Caco-2 (cell line): ENCODE measurements at regions not wholly inside any gene's neighbourhood (a gene's known extent, or its start where the extent isn't known, plus 50 kb on each side); places are given as distances from the start of the nearest gene placed in this dataset.

ENCODE experiments used
- BruUV-seq: library from RNA; stranded (reverse); fragments of 400-500 nt; replicated peaks from 2 replicates; lab custom pipeline; 2021; lab: Mats Ljungman, UMichigan
- CTCF ChIA-PET: fragments of 300-600 bp; sonication (Branson Sonifier 250); formaldehyde crosslinking; loops from one replicate; lab custom pipeline; 2022; ENCODE audit warnings: antibody characterized with exemption; lab: Charles Lee
- POLR2A ChIA-PET: fragments of 300-600 bp; sonication (Branson Sonifier 250); formaldehyde crosslinking; loops from one replicate; lab custom pipeline; 2022; ENCODE audit warnings: antibody characterized with exemption; lab: Charles Lee
- DNase-seq, 2 experiments: peaks; one replicate each; pipeline versions ENCODE4 v3.0.0 to v3.0.0-alpha.2; 2020 to 2022
- H3K27me3 ChIP-seq: replicated peaks from 2 replicates; pipeline ENCODE4 v1.6.0; 2011; ENCODE audit warnings: low read length; ENCODE audit not compliant: control insufficient read depth, insufficient read depth
- H3K36me3 ChIP-seq: 2 replicates; pipeline ENCODE4 v1.5.1; 2011; ENCODE audit warnings: low read length; ENCODE audit not compliant: control insufficient read depth, insufficient read depth
- H3K4me1 ChIP-seq: fragments of 250-450 bp; sonication (Bioruptor Pico); 2 replicates; pipeline ENCODE4 v1.5.1; 2020; ENCODE audit warnings: mild to moderate bottlenecking
- H3K4me3 ChIP-seq: 2 replicates; pipeline ENCODE4 v1.5.1; 2011; ENCODE audit warnings: low read depth, mild to moderate bottlenecking, control low read depth, low read length
- H3K9me3 ChIP-seq: fragments of 250-450 bp; sonication (Bioruptor Pico); 2 replicates; pipeline ENCODE4 v1.5.1; 2020; ENCODE audit warnings: mild to moderate bottlenecking, moderate library complexity
- H3K27ac Mint-ChIP-seq: one replicate; pipeline ENCODE4 v1.8.0; 2022; ENCODE audit warnings: mixed read lengths; ENCODE audit not compliant: unreplicated experiment
- H3K27me3 Mint-ChIP-seq: one replicate; pipeline ENCODE4 v1.8.0; 2022; ENCODE audit warnings: mixed read lengths; ENCODE audit not compliant: insufficient read depth, unreplicated experiment
- H3K36me3 Mint-ChIP-seq: one replicate; pipeline ENCODE4 v1.8.0; 2022; ENCODE audit warnings: mild to moderate bottlenecking, mixed read lengths; ENCODE audit not compliant: insufficient read depth, unreplicated experiment
- H3K4me1 Mint-ChIP-seq: one replicate; pipeline ENCODE4 v1.8.0; 2022; ENCODE audit warnings: low read depth, mixed read lengths; ENCODE audit not compliant: unreplicated experiment
- H3K4me3 Mint-ChIP-seq: one replicate; pipeline ENCODE4 v1.8.0; 2022; ENCODE audit warnings: mild to moderate bottlenecking, moderate library complexity, mixed read lengths; ENCODE audit not compliant: unreplicated experiment
- H3K9me3 Mint-ChIP-seq: one replicate; pipeline ENCODE4 v1.8.0; 2022; ENCODE audit warnings: mixed read lengths; ENCODE audit not compliant: unreplicated experiment
- CTCF ChIP-seq, 2 experiments: fragments of 200-600 bp in 1 of 2; IDR thresholded peaks; 1 replicate in 1 of 2; 2 replicates in 1 of 2; pipeline versions ENCODE4 v1.5.1 to v1.8.0; 2011 to 2022; ENCODE audit warnings: antibody characterized with exemption in 1 of 2, control low read depth in 1 of 2, inconsistent platforms in 1 of 2, low read depth in 1 of 2, low read length in 1 of 2, mild to moderate bottlenecking in 1 of 2, moderate library complexity in 1 of 2; ENCODE audit not compliant: insufficient read depth in 1 of 2, severe bottlenecking in 1 of 2, unreplicated experiment in 1 of 2
- intact Hi-C: fragments of 100-400 bp; cut with micrococcal nuclease; formaldehyde crosslinking; loops from one replicate; pipeline ENCODE4 v1.10.0; 2022; ENCODE audit not compliant: unreplicated experiment

- BruUV-seq = no TSS peak
- DNase-seq = no peak
These were observed 127.5 kb upstream of the SLC1A4 start for GRCh38 chr2:64861452-64862397.

GRCh38 chr2:64862623-64863022 lies 126.6 kb upstream of the SLC1A4 start:
- Histone ChIP-seq H3K27me3 (no peaks in the 10 kb centered on the region), H3K9me3 (no peaks in the 10 kb centered on the region), H3K36me3 (no peaks in the 10 kb centered on the region), H3K4me3 (no peak overlapping the region), H3K4me1 (peaks cover 5% of the 10 kb centered on the region; the same call in 1 of the 2 replicates)
- TF ChIP-seq CTCF (IDR thresholded peaks at IDR 0.05; ENCODE audit: insufficient read depth in 1 of 2, low read depth in 1 of 2, low read length in 1 of 2, severe bottlenecking in 1 of 2, unreplicated experiment in 1 of 2) = no peak
- BruUV-seq = no TSS peak
- peaks cover 5% of the 10 kb centered on the region for H3K27me3 Mint-ChIP-seq
- H3K4me1 Mint-ChIP-seq = peaks cover 13% of the 10 kb centered on the region
- peaks cover 6% of the 10 kb centered on the region for H3K36me3 Mint-ChIP-seq
- H3K27ac Mint-ChIP-seq = no peak overlapping the region
- ChIA-PET CTCF (no interaction called here), POLR2A (no interaction called here)
- H3K4me3 Mint-ChIP-seq = no peak overlapping the region
- no peaks in the 10 kb centered on the region for H3K9me3 Mint-ChIP-seq
- DNase-seq = no peak
- intact Hi-C loops = no loop called here

More at GRCh38 chr2:64861452-64862397, 127.5 kb upstream of the SLC1A4 start:
- peaks cover 3% of the 10 kb centered on the region for H3K27me3 Mint-ChIP-seq
- intact Hi-C loops = no loop called here
- Histone ChIP-seq H3K36me3 (no peaks in the 10 kb centered on the region), H3K9me3 (no peaks in the 10 kb centered on the region), H3K27me3 (no peaks in the 10 kb centered on the region), H3K4me3 (no peak overlapping the region), H3K4me1 (peaks cover 5% of the 10 kb centered on the region; the same call in 1 of the 2 replicates)
- H3K4me3 Mint-ChIP-seq = no peak overlapping the region
- peaks cover 11% of the 10 kb centered on the region for H3K4me1 Mint-ChIP-seq
- no peaks in the 10 kb centered on the region for H3K9me3 Mint-ChIP-seq
- no peak for TF ChIP-seq CTCF (IDR thresholded peaks at IDR 0.05; ENCODE audit: insufficient read depth in 1 of 2, low read depth in 1 of 2, low read length in 1 of 2, severe bottlenecking in 1 of 2, unreplicated experiment in 1 of 2)
- no peak overlapping the region for H3K27ac Mint-ChIP-seq
- H3K36me3 Mint-ChIP-seq = peaks cover 5% of the 10 kb centered on the region
- ChIA-PET POLR2A (no interaction called here), CTCF (no interaction called here)

- Mint-ChIP-seq H3K4me3 (no peak overlapping the region), H3K36me3 (peaks cover 6% of the 10 kb centered on the region), H3K27ac (no peak overlapping the region), H3K4me1 (peaks cover 13% of the 10 kb centered on the region), H3K27me3 (peaks cover 5% of the 10 kb centered on the region), H3K9me3 (no peaks in the 10 kb centered on the region)
- intact Hi-C loops = no loop called here
- ChIA-PET POLR2A (no interaction called here), CTCF (no interaction called here)
- Histone ChIP-seq H3K4me1 (peaks cover 5% of the 10 kb centered on the region; the same call in 1 of the 2 replicates), H3K27me3 (no peaks in the 10 kb centered on the region), H3K9me3 (no peaks in the 10 kb centered on the region), H3K4me3 (no peak overlapping the region), H3K36me3 (no peaks in the 10 kb centered on the region)
- no peak for DNase-seq
- no TSS peak for BruUV-seq
- no peak for TF ChIP-seq CTCF (IDR thresholded peaks at IDR 0.05; ENCODE audit: insufficient read depth in 1 of 2, low read depth in 1 of 2, low read length in 1 of 2, severe bottlenecking in 1 of 2, unreplicated experiment in 1 of 2)
These were observed 125.9 kb upstream of the SLC1A4 start for GRCh38 chr2:64863097-64863820.
